SK-N-MC (cell line): ENCODE measurements at regions not wholly inside any gene's neighbourhood (a gene's known extent, or its start where the extent isn't known, plus 50 kb on each side); places are given as distances from the start of the nearest gene placed in this dataset.

ENCODE experiments used
- EZH2 ChIP-seq: fragments of 200-600 bp; sonication (generic); IDR thresholded peaks from one replicate; pipeline ENCODE4 v1.6.1; 2017; ENCODE audit warnings: antibody characterized with exemption
- FOXP2 ChIP-seq: optimal IDR thresholded peaks from 2 replicates; pipeline ENCODE3; 2011; ENCODE audit warnings: mild to moderate bottlenecking, moderate library complexity; ENCODE audit not compliant: insufficient read depth; ENCODE audit errors: extremely low read length, control extremely low read depth
- POLR2AphosphoS5 ChIP-seq: IDR thresholded peaks from 2 replicates; pipeline ENCODE4 v1.6.1; 2012; ENCODE audit warnings: mild to moderate bottlenecking, low read depth, low read length, borderline replicate concordance

DNA sequence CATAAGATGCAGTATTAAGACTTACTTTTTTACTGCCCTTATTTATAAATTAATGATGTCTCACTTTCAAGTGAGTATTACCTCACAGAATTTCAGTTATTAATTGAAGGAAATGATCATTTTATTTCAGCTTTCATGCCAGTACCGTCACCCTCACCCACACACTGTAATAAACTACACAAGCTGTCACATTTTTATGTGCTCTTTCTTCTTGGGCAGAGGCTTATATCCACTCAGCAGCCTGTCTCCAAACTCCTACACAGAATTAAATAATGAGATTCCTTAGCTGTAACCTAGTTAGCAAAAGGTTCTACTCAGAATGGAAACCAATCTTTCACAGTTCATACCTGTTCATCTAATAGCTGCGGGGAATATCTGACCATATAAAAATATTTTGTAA is 1915.8 kb upstream of the CDH6 start:
- TF ChIP-seq EZH2 (no peak), POLR2AphosphoS5 (no peak), FOXP2 (no peak)
